H1 (cell line): ENCODE measurements at regions not wholly inside any gene's neighbourhood (a gene's known extent, or its start where the extent isn't known, plus 50 kb on each side); places are given as distances from the start of the nearest gene placed in this dataset.

Experiments
- CTCF ChIA-PET: fragments of 300-600 bp; sonication (Branson Sonifier 250); formaldehyde crosslinking; loops from one replicate; lab custom pipeline; 2021; ENCODE audit not compliant: partially characterized antibody; lab: Charles Lee
- POLR2A ChIA-PET: fragments of 300-600 bp; sonication (Branson Sonifier 250); formaldehyde crosslinking; loops from one replicate; lab custom pipeline; 2021; ENCODE audit warnings: inconsistent platforms; ENCODE audit not compliant: partially characterized antibody; lab: Charles Lee
- DNase-seq, 2 experiments: peaks; one replicate each; pipeline versions ENCODE4 v3.0.0 to v3.0.0-alpha.2; 2010 to 2022; ENCODE audit warnings: low spot score in 2 of 2, low read depth in 1 of 2, mixed read lengths in 1 of 2
- FAIRE-seq: peaks from 2 replicates; lab custom pipeline; 2011; peaks lifted over from hg19 to GRCh38; lab: Jason Lieb, UNC
- H2AFZ ChIP-seq: 2 replicates; pipeline ENCODE4 v1.8.1; 2012; ENCODE audit warnings: low read length, inconsistent platforms
- H2AK5ac ChIP-seq: 2 replicates; pipeline ENCODE4 v1.6.1; 2013; ENCODE audit warnings: low read depth, low read length
- H2BK120ac ChIP-seq: replicated peaks from 2 replicates; pipeline ENCODE3; 2013; ENCODE audit warnings: low read depth, low read length, inconsistent platforms
- H2BK12ac ChIP-seq: 2 replicates; pipeline ENCODE4 v1.6.1; 2013; ENCODE audit warnings: low read depth, low read length
- H2BK15ac ChIP-seq: 2 replicates; pipeline ENCODE4 v1.6.1; 2013; ENCODE audit warnings: low read length
- H2BK20ac ChIP-seq: 2 replicates; pipeline ENCODE4 v1.6.1; 2013; ENCODE audit warnings: low read length
- H2BK5ac ChIP-seq: 2 replicates; pipeline ENCODE4 v1.6.1; 2013; ENCODE audit warnings: low read depth, low read length
- H3K14ac ChIP-seq: 2 replicates; pipeline ENCODE4 v1.6.1; 2013; ENCODE audit warnings: inconsistent platforms; ENCODE audit not compliant: insufficient read length
- H3K18ac ChIP-seq: 2 replicates; pipeline ENCODE4 v1.6.1; 2013; ENCODE audit warnings: low read length; ENCODE audit errors: extremely low read depth
- H3K23ac ChIP-seq: 2 replicates; pipeline ENCODE4 v1.6.1; 2013; ENCODE audit warnings: inconsistent platforms; ENCODE audit not compliant: insufficient read length
- H3K23me2 ChIP-seq: 2 replicates; pipeline ENCODE4 v1.6.1; 2013; ENCODE audit warnings: low read depth, low read length
- H3K27ac ChIP-seq: 2 replicates; pipeline ENCODE4 v1.6.1; 2011; ENCODE audit warnings: low read depth, low read length, inconsistent platforms
- H3K27me3 ChIP-seq, 4 experiments: replicated peaks in 1 of 4; 1 replicate in 1 of 4; 2 replicates in 3 of 4; pipeline versions ENCODE4 v1.6.1 to v1.8.1; 2011 to 2013; ENCODE audit warnings: low read length in 3 of 4, mild to moderate bottlenecking in 3 of 4, inconsistent platforms in 2 of 4, mixed read lengths in 2 of 4, moderate library complexity in 1 of 4; ENCODE audit not compliant: control insufficient read depth in 3 of 4, insufficient read depth in 3 of 4; ENCODE audit errors: extremely low read depth in 1 of 4
- H3K36me3 ChIP-seq, 4 experiments: 2 replicates each; pipeline versions ENCODE4 v1.6.1 to v1.8.1; 2011 to 2013; ENCODE audit warnings: mild to moderate bottlenecking in 4 of 4, low read length in 3 of 4, moderate library complexity in 2 of 4, control low read depth in 1 of 4, inconsistent platforms in 1 of 4; ENCODE audit not compliant: insufficient read depth in 4 of 4, control insufficient read depth in 2 of 4
- H3K4ac ChIP-seq: replicated peaks from 2 replicates; pipeline ENCODE3; 2013; ENCODE audit warnings: low read length, low read depth, mixed read lengths, inconsistent platforms; ENCODE audit not compliant: insufficient read length
- H3K4me1 ChIP-seq, 4 experiments: replicated peaks in 1 of 4; 1 replicate in 1 of 4; 2 replicates in 3 of 4; pipeline versions ENCODE4 v1.6.1 to v1.8.1; 2011 to 2013; ENCODE audit warnings: low read length in 3 of 4, inconsistent platforms in 2 of 4, mixed read lengths in 1 of 4; ENCODE audit not compliant: insufficient read depth in 4 of 4, control insufficient read depth in 3 of 4
- H3K4me2 ChIP-seq, 2 experiments: 2 replicates each; pipeline versions ENCODE4 v1.6.1 to v1.8.1; 2011 to 2013; ENCODE audit warnings: low read depth in 2 of 2, low read length in 2 of 2, control low read depth in 1 of 2, inconsistent platforms in 1 of 2, mild to moderate bottlenecking in 1 of 2; ENCODE audit not compliant: insufficient read depth in 1 of 2
- H3K4me3 ChIP-seq, 4 experiments: fragments of 200-600, 300-600 bp in 1 of 4; sonication (generic), shearing (Covaris generic), sonication (Bioruptor Twin) in 1 of 4; 2 replicates each; pipeline versions ENCODE4 v1.5.1 to v1.8.1; 2011 to 2016; ENCODE audit warnings: low read length in 4 of 4, low read depth in 3 of 4, control low read depth in 2 of 4, inconsistent platforms in 2 of 4, mild to moderate bottlenecking in 2 of 4, mixed read lengths in 1 of 4, moderate library complexity in 1 of 4; ENCODE audit not compliant: insufficient read depth in 2 of 4; ENCODE audit errors: extremely low read depth in 1 of 4
- H3K56ac ChIP-seq: replicated peaks from 2 replicates; pipeline ENCODE3; 2013; ENCODE audit warnings: low read depth, mild to moderate bottlenecking, mixed read lengths, low read length, inconsistent platforms; ENCODE audit not compliant: insufficient read length
- H3K79me1 ChIP-seq: 2 replicates; pipeline ENCODE4 v1.6.1; 2013; ENCODE audit warnings: low read depth, low read length, control low read depth
- H3K79me2 ChIP-seq, 2 experiments: 2 replicates each; pipeline versions ENCODE4 v1.6.1 to v1.8.1; 2012 to 2013; ENCODE audit warnings: low read length in 2 of 2, mild to moderate bottlenecking in 2 of 2, inconsistent platforms in 1 of 2; ENCODE audit not compliant: insufficient read depth in 2 of 2, control insufficient read depth in 1 of 2
- H3K9ac ChIP-seq, 4 experiments: replicated peaks in 1 of 4; 1 replicate in 1 of 4; 2 replicates in 3 of 4; pipeline versions ENCODE4 v1.6.1 to v1.8.1; 2011 to 2013; ENCODE audit warnings: low read depth in 3 of 4, low read length in 3 of 4, control low read depth in 2 of 4, mild to moderate bottlenecking in 2 of 4, moderate library complexity in 2 of 4, inconsistent platforms in 1 of 4; ENCODE audit errors: extremely low read depth in 1 of 4
- H3K9me3 ChIP-seq, 2 experiments: 2 replicates each; pipeline versions ENCODE4 v1.6.1 to v1.8.1; 2012 to 2013; ENCODE audit warnings: mild to moderate bottlenecking in 2 of 2, moderate library complexity in 2 of 2, control low read depth in 1 of 2, inconsistent platforms in 1 of 2, low read depth in 1 of 2, low read length in 1 of 2, mixed read lengths in 1 of 2; ENCODE audit not compliant: insufficient read depth in 2 of 2
- H4K20me1 ChIP-seq, 2 experiments: replicated peaks in 1 of 2; 2 replicates each; pipeline versions ENCODE3 to v1.8.1; 2011 to 2013; ENCODE audit warnings: inconsistent platforms in 2 of 2, low read length in 2 of 2, mild to moderate bottlenecking in 1 of 2; ENCODE audit not compliant: insufficient read depth in 2 of 2, control insufficient read depth in 1 of 2
- H4K5ac ChIP-seq: 2 replicates; pipeline ENCODE4 v1.6.1; 2013; ENCODE audit warnings: low read length, low read depth, mixed read lengths, inconsistent platforms; ENCODE audit not compliant: insufficient read length
- H4K8ac ChIP-seq: 2 replicates; pipeline ENCODE4 v1.8.0; 2013; ENCODE audit warnings: mild to moderate bottlenecking, moderate library complexity, low read length, inconsistent platforms; ENCODE audit not compliant: insufficient read depth; ENCODE audit errors: extremely low read depth
- H4K91ac ChIP-seq: replicated peaks from 2 replicates; pipeline ENCODE3; 2013; ENCODE audit warnings: low read length, mixed read lengths, inconsistent platforms; ENCODE audit not compliant: insufficient read length
- BRCA1 ChIP-seq: IDR thresholded peaks from 2 replicates; pipeline ENCODE4 v1.6.1; 2012; ENCODE audit warnings: low read depth, low read length, improper control_type of control experiment
- CBX8 ChIP-seq: fragments of 300-800, 300-1000 bp; sonication (generic); IDR thresholded peaks from 2 replicates; pipeline ENCODE4 v1.7.1; 2016; ENCODE audit warnings: low read depth, low read length, borderline replicate concordance
- CTBP2 ChIP-seq: IDR thresholded peaks from 2 replicates; pipeline ENCODE4 v1.7.0; 2011; ENCODE audit warnings: borderline replicate concordance, mild to moderate bottlenecking, moderate library complexity, mixed read lengths, low read length; ENCODE audit not compliant: insufficient read depth, insufficient read length
- EGR1 ChIP-seq: IDR thresholded peaks from 2 replicates; pipeline ENCODE4 v1.6.1; 2011; ENCODE audit warnings: low read depth, low read length, borderline replicate concordance
- HDAC6 ChIP-seq: IDR thresholded peaks from one replicate; pipeline ENCODE4 v1.7.1; 2012; ENCODE audit warnings: low read depth, mild to moderate bottlenecking, inconsistent platforms, low read length, moderate library complexity
- KDM5A ChIP-seq: fragments of 200-600 bp; IDR thresholded peaks from 2 replicates; pipeline ENCODE4 v1.7.1; 2012; ENCODE audit warnings: mild to moderate bottlenecking, low read length, inconsistent platforms, mixed read lengths
- POLR2A ChIP-seq, 2 experiments: IDR thresholded peaks; 1 replicate in 1 of 2; 2 replicates in 1 of 2; pipeline ENCODE4 v1.6.1; 2011; ENCODE audit warnings: low read depth in 2 of 2, low read length in 2 of 2, mild to moderate bottlenecking in 2 of 2; ENCODE audit errors: control extremely low read depth in 1 of 2
- RNF2 ChIP-seq: fragments of 200-900, 300-1000 bp; sonication (generic); IDR thresholded peaks from 2 replicates; pipeline ENCODE4 v1.7.1; 2016; ENCODE audit warnings: borderline replicate concordance, low read depth, mild to moderate bottlenecking, antibody characterized with exemption, low read length; ENCODE audit not compliant: poor library complexity, severe bottlenecking; ENCODE audit errors: missing control alignments
- SRF ChIP-seq: IDR thresholded peaks from 2 replicates; pipeline ENCODE4 v1.6.1; 2011; ENCODE audit warnings: mild to moderate bottlenecking, low read depth, low read length, moderate library complexity
- TAF1 ChIP-seq: IDR thresholded peaks from 2 replicates; pipeline ENCODE4 v1.6.1; 2011; ENCODE audit warnings: mild to moderate bottlenecking, low read depth, low read length
- TAF7 ChIP-seq: optimal IDR thresholded peaks from 2 replicates; pipeline ENCODE3; 2011; ENCODE audit warnings: low read depth, mild to moderate bottlenecking, inconsistent platforms, low read length, moderate library complexity, borderline replicate concordance
- YY1 ChIP-seq: IDR thresholded peaks from 2 replicates; pipeline ENCODE4 v1.6.1; 2011; ENCODE audit warnings: low read depth, mild to moderate bottlenecking, low read length
- WGBS, 2 experiments: shearing (Covaris generic) in 1 of 2; methylation state at CpG; one replicate each; pipeline versions ENCODE4 v1.1.6 to v1.1.7; 2013 to 2015; ENCODE audit warnings: low lambda C conversion rate in 2 of 2, mixed read lengths in 2 of 2, inconsistent platforms in 1 of 2, low coverage in 1 of 2, missing lambda C conversion rate in 1 of 2; ENCODE audit not compliant: insufficient replicate concordance in 2 of 2, insufficient coverage in 1 of 2, insufficient read length in 1 of 2; ENCODE audit errors: extremely low coverage in 1 of 2, missing lambda C conversion rate in 1 of 2; 5-methylcytosine and 5-hydroxymethylcytosine counted together

DNA sequence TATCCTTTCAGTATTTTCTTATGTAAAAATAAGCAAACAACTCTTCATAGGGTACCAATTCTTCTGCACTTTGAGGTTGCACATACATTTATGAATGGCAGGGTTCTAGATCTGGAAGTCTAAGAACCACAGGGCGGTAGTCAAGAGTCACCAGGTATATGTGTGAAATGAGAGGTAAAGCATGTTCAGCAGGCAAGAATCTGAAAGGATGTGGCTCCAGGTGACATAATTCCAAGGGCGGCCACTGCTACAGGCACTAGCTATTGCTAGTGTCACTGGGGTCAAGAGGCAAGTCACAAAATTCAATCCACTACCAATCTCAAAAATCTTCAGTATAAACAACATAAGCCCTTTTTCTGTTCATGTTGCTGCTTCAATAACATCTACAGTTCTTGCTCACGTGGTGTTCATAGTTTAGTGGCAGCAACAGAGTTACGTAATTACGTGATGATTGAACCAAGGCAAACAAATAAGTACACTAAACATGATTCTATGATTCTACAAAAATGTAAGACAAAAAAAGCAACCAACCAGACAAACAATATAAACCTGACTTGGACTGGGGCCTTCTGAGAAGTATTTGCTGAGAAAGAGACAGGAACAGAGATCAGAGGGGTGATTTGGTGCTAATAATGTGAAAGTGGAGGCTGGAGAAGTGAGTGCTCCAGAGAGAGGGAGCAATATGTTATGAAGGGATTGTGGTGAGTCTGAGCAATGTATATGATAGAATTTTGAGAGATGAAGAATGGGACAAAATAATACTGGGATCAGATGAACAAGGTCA is 101.7 kb downstream of the NAA11 start:
- H4K8ac ChIP-seq = no peak overlapping the region
- no peak overlapping the region for H2BK5ac ChIP-seq
- H3K23ac ChIP-seq = no peak overlapping the region
- H3K9ac ChIP-seq = no peak overlapping the region
- no peaks in the 10 kb centered on the region for H3K79me1 ChIP-seq
- no peak overlapping the region for H3K18ac ChIP-seq
- no peak overlapping the region for H4K91ac ChIP-seq
- no peak overlapping the region for H4K5ac ChIP-seq
- H3K4ac ChIP-seq = no peak overlapping the region
- H3K4me2 ChIP-seq = no peak overlapping the region
- no peak overlapping the region for H2BK15ac ChIP-seq
- no peak overlapping the region for H3K14ac ChIP-seq
- no peak overlapping the region for H2BK120ac ChIP-seq
- no peaks in the 10 kb centered on the region for H3K4me1 ChIP-seq
- DNase-seq (no peak), FAIRE-seq (no peak)
- no peaks in the 10 kb centered on the region for H3K27me3 ChIP-seq
- no peaks in the 10 kb centered on the region for H3K23me2 ChIP-seq
- H2AK5ac ChIP-seq = no peak overlapping the region
- H3K36me3 ChIP-seq = no peaks in the 10 kb centered on the region
- H3K27ac ChIP-seq = no peak overlapping the region
- no peaks in the 10 kb centered on the region for H3K9me3 ChIP-seq
- ChIA-PET CTCF (no interaction called here), POLR2A (no interaction called here)
- H3K79me2 ChIP-seq = no peaks in the 10 kb centered on the region
- 98% methylated on average over 5 of the region's 5 CpGs; no CpG with 5 or more reads in 1 of the 2 experiments for WGBS, 2 experiments
- no peak overlapping the region for H3K56ac ChIP-seq
- no peak overlapping the region for H2BK20ac ChIP-seq
- H2BK12ac ChIP-seq = no peak overlapping the region
- no peak overlapping the region for H3K4me3 ChIP-seq
- H4K20me1 ChIP-seq = no peaks in the 10 kb centered on the region
- no peak for TF ChIP-seq YY1
- no peak for TF ChIP-seq TAF7
- TF ChIP-seq CBX8 = no peak
- TF ChIP-seq TAF1 = no peak
- no peak for TF ChIP-seq SRF
- no peak for TF ChIP-seq EGR1
- no peak for TF ChIP-seq CTBP2
- TF ChIP-seq BRCA1 = no peak
- no peak for TF ChIP-seq POLR2A (IDR thresholded peaks at IDR 0.05; ENCODE audit: control extremely low read depth in 1 of 2, low read depth in 2 of 2, low read length in 2 of 2)
- TF ChIP-seq RNF2 = no peak
- no peak for TF ChIP-seq KDM5A
- TF ChIP-seq HDAC6 = no peak
- 0 out of 2 replicates have a peak overlapping the region, but pooled peaks have one; percentile 22 for H2AFZ ChIP-seq
